Epidermal melanocyte (primary cell): ENCODE measurements at regions not wholly inside any gene's neighbourhood (a gene's known extent, or its start where the extent isn't known, plus 50 kb on each side); places are given as distances from the start of the nearest gene placed in this dataset.
"Not testable (repeated sequence)": the region's sequence is repeated elsewhere in the genome, so short reads cannot be mapped to it uniquely, and the experiment has no call there.

ENCODE experiments used
- DNase-seq: peaks from one replicate; pipeline ENCODE4 v3.0.0; 2011; ENCODE audit warnings: low spot score; ENCODE audit not compliant: insufficient read length

DNA sequence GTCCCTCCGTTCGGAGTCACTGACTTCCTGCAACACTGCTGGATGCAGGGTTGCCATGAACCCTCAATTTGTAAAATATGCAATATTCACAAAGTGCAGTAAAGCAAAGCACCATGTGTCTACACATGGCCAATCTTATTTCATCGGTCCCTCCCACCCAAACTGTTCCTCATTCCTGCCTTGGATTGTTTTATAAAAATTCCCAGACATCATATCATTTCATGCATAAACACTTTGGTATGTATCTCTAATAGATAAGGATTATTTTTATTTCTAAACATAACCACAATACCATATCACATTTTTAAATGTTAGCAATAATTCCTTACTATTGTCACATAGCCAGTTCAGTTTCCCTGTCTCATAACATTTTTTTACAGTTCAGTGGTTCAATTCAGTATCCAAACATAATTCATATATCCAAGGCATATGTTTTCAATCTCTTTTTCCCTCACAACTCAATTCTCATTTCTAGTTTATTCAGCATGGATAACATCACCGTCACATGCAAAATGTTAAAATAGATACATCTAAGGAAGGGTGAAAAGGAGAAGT, 82.0 kb upstream of the PCAT7 start:
- no peak for DNase-seq

GRCh38 chr9:94478755-94479730, 75.8 kb upstream of the PCAT7 start:
- no peak for DNase-seq

DNA sequence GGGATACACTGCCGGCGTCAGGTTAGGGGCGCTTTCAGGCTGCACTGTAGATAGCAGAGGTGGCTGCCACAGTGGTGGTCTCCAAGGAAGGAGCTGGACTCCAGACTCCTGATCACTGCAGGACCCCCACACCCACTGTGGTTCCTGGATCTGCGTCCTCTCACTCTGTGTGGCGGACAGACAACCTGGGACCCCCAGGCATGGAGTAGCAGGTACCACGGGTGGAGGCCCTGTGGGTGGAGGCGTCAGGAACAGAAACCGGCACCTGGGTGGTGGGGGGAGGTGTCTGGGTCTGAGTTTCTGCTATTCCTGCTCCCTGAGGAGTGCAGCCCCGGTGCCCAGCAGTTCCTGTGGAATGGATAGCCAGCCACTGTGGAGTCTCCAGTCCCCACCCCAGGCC, 75.1 kb upstream of the PCAT7 start:
- DNase-seq: no peak

- DNase-seq: no peak
Observed at GRCh38 chr9:94480205-94480604, 74.7 kb upstream of the PCAT7 start.

DNA sequence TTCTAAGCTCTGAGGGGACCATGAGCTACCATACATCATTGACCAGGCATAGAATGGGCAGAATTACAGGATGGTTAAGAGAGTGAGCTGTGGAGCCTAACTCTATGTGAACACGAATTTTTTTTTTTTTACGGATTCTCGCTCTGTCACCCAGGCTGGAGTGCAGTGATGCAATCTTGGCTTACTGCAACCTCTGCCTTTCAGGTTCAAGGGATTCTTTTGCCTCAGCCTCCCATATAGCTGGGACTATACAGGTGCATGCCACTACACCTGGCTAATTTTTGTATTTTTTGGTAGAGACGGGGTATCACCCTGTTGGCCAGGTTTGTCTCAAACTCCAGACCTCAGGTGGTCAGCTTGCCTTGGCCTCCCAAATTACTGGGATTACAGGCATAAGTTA, 72.8 kb upstream of the PCAT7 start:
- no peak for DNase-seq

DNA sequence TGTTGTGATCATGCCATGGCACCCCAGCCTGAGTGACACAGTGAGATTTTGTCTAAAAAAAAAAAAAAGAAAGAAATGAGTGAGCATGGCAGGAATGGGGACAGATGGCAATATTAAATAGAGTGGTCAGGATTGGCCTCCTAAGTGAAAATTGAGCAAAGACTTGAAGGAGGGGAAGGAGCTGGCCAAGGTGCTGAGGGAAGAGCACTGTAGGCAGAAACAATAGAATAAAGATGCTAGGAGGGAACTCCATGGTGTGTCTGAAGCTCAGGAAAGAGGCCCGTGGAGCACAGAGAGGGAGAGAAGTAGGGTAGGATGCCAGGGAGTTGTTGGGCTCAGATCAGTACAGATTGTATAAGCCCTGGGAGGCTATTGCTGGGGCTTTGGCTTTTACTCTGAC, 64.4 kb upstream of the PCAT7 start:
- no peak for DNase-seq

DNA sequence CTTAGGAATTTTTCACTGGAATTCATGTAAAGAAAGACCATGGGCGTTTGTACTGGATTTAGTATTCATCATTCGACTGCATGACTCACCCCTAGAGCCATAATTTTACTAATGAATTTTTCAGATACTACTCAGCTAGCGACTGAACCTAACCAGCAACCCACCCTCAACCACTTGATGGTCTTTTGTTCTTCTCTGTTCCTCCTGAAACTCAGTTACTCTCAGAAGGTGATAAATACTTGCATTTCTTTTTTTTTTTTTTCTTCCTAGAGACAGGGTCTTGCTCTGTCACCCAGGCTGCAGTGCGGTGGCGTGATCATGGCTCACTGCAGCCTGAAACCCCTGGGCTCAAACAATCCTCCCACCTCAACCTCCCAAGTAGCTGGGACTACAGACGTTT, 62.8 kb upstream of the PCAT7 start:
- DNase-seq: not testable (repeated sequence)

- DNase-seq: no peak
Observed at GRCh38 chr9:94498801-94499453, 56.0 kb upstream of the PCAT7 start.

- no peak for DNase-seq
Observed at GRCh38 chr9:94504358-94504757, 50.5 kb upstream of the PCAT7 start.
